ENCODE measurements at regions not wholly inside any gene's neighbourhood (a gene's known extent, or its start where the extent isn't known, plus 50 kb on each side); places are given as distances from the start of the nearest gene placed in this dataset.

DNA sequence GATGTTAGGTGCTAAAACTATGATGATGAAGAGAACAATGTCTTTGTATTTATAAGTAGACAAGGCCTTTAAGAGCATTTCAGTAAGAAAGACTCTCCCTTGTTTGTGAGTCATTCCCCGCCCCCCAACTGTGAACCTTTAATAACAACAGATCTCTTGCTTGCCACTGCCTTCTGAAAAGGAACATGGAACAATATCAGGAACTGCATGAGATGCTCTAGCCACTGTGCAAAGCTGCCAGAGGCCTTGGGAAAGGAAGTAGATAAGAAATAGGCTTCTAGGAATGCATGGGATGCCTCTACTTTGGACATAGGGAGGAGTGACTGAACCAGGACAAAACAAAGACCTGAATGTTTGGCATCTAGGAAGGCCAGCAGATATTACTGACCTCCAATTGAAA, 296.1 kb upstream of the MPDZ start:
- Mint-ChIP-seq H3K9me3 (ENCODE audit: insufficient read depth) (no peaks in the 10 kb centered on the region), H3K4me1 (no peaks in the 10 kb centered on the region), H3K27ac (no peak overlapping the region), H3K27me3 (no peaks in the 10 kb centered on the region), H3K4me3 (no peak overlapping the region)
- Histone ChIP-seq H3K4me1 (ENCODE audit: control insufficient read depth in 2 of 2, insufficient read depth in 2 of 2, low read length in 2 of 2) (no peaks in the 10 kb centered on the region), H3K36me3 (replicated peaks in 1 of 2; ENCODE audit: control extremely low read depth in 1 of 2, control insufficient read depth in 1 of 2, extremely low read depth in 1 of 2, insufficient read depth in 2 of 2, low read length in 1 of 2) (no peaks in the 10 kb centered on the region), H2AFZ (ENCODE audit: insufficient read depth, low read depth, low read length, poor library complexity, severe bottlenecking) (no peak overlapping the region), H3K27ac (ENCODE audit: low read length in 2 of 2) (no peak overlapping the region), H3K9ac (ENCODE audit: low read length) (no peak overlapping the region), H3K79me2 (ENCODE audit: control insufficient read depth, insufficient read depth, low read length) (no peaks in the 10 kb centered on the region), H3K27me3 (replicated peaks in 1 of 4; ENCODE audit: control extremely low read depth in 1 of 4, control insufficient read depth in 3 of 4, insufficient read depth in 4 of 4, low read length in 3 of 4) (no peaks in the 10 kb centered on the region), H3K9me3 (ENCODE audit: control extremely low read depth in 1 of 3, control insufficient read depth in 2 of 3, insufficient read depth in 1 of 3, low read length in 2 of 3) (peaks cover 0 to 3% (median 0%) of the 10 kb centered on the region in 3 donors), H4K20me1 (ENCODE audit: control insufficient read depth, insufficient read depth, low read length, poor library complexity, severe bottlenecking) (no peaks in the 10 kb centered on the region), H3K4me2 (replicated peaks; ENCODE audit: low read depth, low read length, poor library complexity, severe bottlenecking) (no peak overlapping the region), H3K4me3 (ENCODE audit: control extremely low read depth in 1 of 5, extremely low read depth in 1 of 5, insufficient read depth in 1 of 5, low read depth in 2 of 5, low read length in 4 of 5) (no peak overlapping the region)
- WGBS (ENCODE audit: insufficient coverage), result no CpG with 5 or more reads among the region's 1 CpG
- ChIA-PET CTCF (no interaction called here), POLR2A (no interaction called here)
- ATAC-seq (ENCODE audit: low read depth) (no peak), DNase-seq (no peak)
- no peak for TF ChIP-seq EZH2 (IDR thresholded peaks at IDR 0.05; ENCODE audit: borderline replicate concordance, insufficient read depth, low read depth, low read length, poor library complexity, severe bottlenecking)
- TF ChIP-seq, protein P1, sequence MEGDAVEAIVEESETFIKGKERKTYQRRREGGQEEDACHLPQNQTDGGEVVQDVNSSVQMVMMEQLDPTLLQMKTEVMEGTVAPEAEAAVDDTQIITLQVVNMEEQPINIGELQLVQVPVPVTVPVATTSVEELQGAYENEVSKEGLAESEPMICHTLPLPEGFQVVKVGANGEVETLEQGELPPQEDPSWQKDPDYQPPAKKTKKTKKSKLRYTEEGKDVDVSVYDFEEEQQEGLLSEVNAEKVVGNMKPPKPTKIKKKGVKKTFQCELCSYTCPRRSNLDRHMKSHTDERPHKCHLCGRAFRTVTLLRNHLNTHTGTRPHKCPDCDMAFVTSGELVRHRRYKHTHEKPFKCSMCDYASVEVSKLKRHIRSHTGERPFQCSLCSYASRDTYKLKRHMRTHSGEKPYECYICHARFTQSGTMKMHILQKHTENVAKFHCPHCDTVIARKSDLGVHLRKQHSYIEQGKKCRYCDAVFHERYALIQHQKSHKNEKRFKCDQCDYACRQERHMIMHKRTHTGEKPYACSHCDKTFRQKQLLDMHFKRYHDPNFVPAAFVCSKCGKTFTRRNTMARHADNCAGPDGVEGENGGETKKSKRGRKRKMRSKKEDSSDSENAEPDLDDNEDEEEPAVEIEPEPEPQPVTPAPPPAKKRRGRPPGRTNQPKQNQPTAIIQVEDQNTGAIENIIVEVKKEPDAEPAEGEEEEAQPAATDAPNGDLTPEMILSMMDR (IDR thresholded peaks at IDR 0.05), result no peak
- intact Hi-C loops (cut with micrococcal nuclease), result no loop called here

DNA sequence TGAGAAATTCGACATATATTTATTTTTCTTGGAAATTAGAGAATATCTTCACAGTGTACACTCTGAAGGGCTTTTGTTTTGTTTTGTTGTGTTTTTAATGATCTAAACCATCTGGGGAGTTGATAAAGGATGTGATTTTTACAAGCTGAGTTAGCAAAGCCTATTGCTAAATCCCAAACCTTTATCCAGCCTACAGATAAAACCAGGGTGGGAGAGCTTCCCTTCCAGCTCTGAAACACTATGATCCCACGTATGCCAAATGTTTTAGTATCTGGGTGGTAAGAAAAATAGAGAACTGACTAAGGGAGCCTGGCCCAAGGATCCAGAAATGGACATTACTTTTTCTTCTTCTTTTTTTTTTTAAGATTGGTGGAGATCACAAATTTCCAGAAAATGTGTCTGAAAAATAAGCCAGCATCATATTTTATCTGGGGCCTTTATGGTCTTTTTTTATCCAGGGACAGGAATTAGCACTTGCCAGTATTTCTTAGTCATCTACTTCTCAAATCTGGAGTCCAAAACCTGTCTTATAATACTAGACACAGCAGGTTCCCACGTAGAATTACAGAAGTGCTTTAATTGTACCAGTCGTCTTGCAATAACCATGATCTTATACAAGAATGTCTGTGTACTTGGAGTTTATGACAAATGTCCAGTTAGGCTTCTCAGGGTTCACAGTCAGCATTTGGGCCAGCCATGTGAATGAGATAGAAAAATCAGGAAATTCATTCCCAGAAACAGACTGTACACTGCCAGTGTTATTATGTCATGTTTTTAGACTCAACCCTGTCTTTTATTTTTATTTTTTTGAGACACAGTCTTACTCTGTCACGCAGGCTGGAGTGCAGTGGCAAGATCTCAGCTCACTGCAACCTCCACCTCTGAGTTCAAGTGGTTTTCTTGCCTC, 290.8 kb upstream of the MPDZ start:
- 79% methylated on average over 2 of the region's 5 CpGs for WGBS (ENCODE audit: insufficient coverage)
- DNase-seq, result no peak
- CTCF ChIA-PET, result interaction anchor here (0.7 kb wide), 1 partner anchor 12 kb away, joined by 3 read pairs; no protein-coding TSS in a partner anchor
- Mint-ChIP-seq H3K4me3 (no peak overlapping the region), H3K9me3 (ENCODE audit: insufficient read depth) (peaks cover 2% of the 10 kb centered on the region), H3K27me3 (no peaks in the 10 kb centered on the region), H3K4me1 (peaks cover 2% of the 10 kb centered on the region), H3K27ac (no peak overlapping the region)
- Histone ChIP-seq H3K79me2 (ENCODE audit: control insufficient read depth, insufficient read depth, low read length) (no peaks in the 10 kb centered on the region), H3K27me3 (replicated peaks in 1 of 4; ENCODE audit: control extremely low read depth in 1 of 4, control insufficient read depth in 3 of 4, insufficient read depth in 4 of 4, low read length in 3 of 4) (no peaks in the 10 kb centered on the region), H2AFZ (ENCODE audit: insufficient read depth, low read depth, low read length, poor library complexity, severe bottlenecking) (no peak overlapping the region), H3K27ac (ENCODE audit: low read length in 2 of 2) (no peak overlapping the region), H3K9ac (ENCODE audit: low read length) (no peak overlapping the region), H3K4me1 (ENCODE audit: control insufficient read depth in 2 of 2, insufficient read depth in 2 of 2, low read length in 2 of 2) (no peaks in the 10 kb centered on the region), H3K9me3 (ENCODE audit: control extremely low read depth in 1 of 3, control insufficient read depth in 2 of 3, insufficient read depth in 1 of 3, low read length in 2 of 3) (peaks cover 0 to 3% (median 0%) of the 10 kb centered on the region in 3 donors), H3K36me3 (replicated peaks in 1 of 2; ENCODE audit: control extremely low read depth in 1 of 2, control insufficient read depth in 1 of 2, extremely low read depth in 1 of 2, insufficient read depth in 2 of 2, low read length in 1 of 2) (no peaks in the 10 kb centered on the region), H3K4me2 (replicated peaks; ENCODE audit: low read depth, low read length, poor library complexity, severe bottlenecking) (no peak overlapping the region), H3K4me3 (ENCODE audit: control extremely low read depth in 1 of 5, extremely low read depth in 1 of 5, insufficient read depth in 1 of 5, low read depth in 2 of 5, low read length in 4 of 5) (no peak overlapping the region), H4K20me1 (ENCODE audit: control insufficient read depth, insufficient read depth, low read length, poor library complexity, severe bottlenecking) (no peaks in the 10 kb centered on the region)
- intact Hi-C loops (cut with micrococcal nuclease), result no loop called here
- POLR2A ChIA-PET, result no interaction called here
- no peak for TF ChIP-seq EZH2 (IDR thresholded peaks at IDR 0.05; ENCODE audit: borderline replicate concordance, insufficient read depth, low read depth, low read length, poor library complexity, severe bottlenecking)
- TF ChIP-seq, protein P1 (IDR thresholded peaks at IDR 0.05), result no peak
- no peak for ATAC-seq (ENCODE audit: low read depth)

Measured in B cell (primary cell).